22Rv1 (cell line): ENCODE measurements at regions not wholly inside any gene's neighbourhood (a gene's known extent, or its start where the extent isn't known, plus 50 kb on each side); places are given as distances from the start of the nearest gene placed in this dataset.

Experiments
- CTCF ChIP-seq: fragments of 450-650 bp; IDR thresholded peaks from 2 replicates; pipeline ENCODE4 v1.5.1; 2017; ENCODE audit warnings: mild to moderate bottlenecking
- ZFX ChIP-seq: fragments of 450-650 bp; IDR thresholded peaks from 2 replicates; pipeline ENCODE4 v1.6.1; 2017; ENCODE audit warnings: antibody characterized with exemption, borderline replicate concordance

DNA sequence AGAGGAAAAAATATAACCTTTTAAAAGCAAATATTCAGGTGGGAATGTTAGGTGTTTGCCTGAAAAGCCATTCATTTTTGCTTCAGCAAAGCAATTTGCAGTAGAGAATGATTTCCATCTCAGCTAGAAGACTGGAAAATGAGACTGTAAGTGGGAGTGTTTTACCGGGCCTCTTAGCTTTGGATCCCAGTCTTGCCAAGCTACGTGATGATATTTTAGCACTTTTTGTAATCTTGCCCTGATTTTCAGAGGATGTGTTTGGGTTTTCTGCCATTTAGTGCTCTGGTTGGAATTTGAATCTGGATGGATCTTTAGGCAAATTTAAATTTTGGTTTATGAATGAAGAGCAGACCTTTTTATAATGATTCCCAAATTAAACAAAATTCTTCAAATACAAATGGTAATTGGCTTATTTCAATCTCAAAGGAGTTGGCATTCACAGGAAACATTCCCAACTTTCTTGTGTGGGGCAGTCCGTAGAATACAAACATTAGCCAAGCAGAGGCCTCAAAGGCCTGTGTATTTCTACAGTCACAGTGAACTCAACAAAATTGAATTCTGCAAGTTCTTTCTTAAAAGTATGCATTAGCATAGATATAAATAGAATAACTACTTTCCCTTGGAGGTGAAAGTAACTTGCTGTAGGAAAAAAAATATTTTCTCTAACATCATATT, 646.4 kb downstream of the CDY2B start:
- TF ChIP-seq CTCF (no peak), ZFX (no peak)
